NT2/D1 (cell line): ENCODE measurements at regions not wholly inside any gene's neighbourhood (a gene's known extent, or its start where the extent isn't known, plus 50 kb on each side); places are given as distances from the start of the nearest gene placed in this dataset.

Experiments used
- DNase-seq: peaks from one replicate; pipeline ENCODE4 v3.0.0-alpha.2; 2011; ENCODE audit warnings: low read depth, low spot score
- H3K27me3 ChIP-seq: 2 replicates; pipeline ENCODE4 v1.6.0; 2011; ENCODE audit warnings: mild to moderate bottlenecking; ENCODE audit not compliant: insufficient read length, insufficient read depth
- H3K36me3 ChIP-seq: 2 replicates; pipeline ENCODE4 v1.6.1; 2011; ENCODE audit warnings: mild to moderate bottlenecking, low read length, mixed read lengths; ENCODE audit not compliant: insufficient read depth, insufficient read length
- H3K4me1 ChIP-seq: 2 replicates; pipeline ENCODE4 v1.5.1; 2011; ENCODE audit not compliant: insufficient read depth, insufficient read length
- H3K4me3 ChIP-seq: 2 replicates; pipeline ENCODE4 v1.5.1; 2011; ENCODE audit warnings: low read depth; ENCODE audit not compliant: insufficient read length
- H3K9ac ChIP-seq: 2 replicates; pipeline ENCODE4 v1.6.0; 2011; ENCODE audit warnings: low read depth; ENCODE audit not compliant: insufficient read length
- H3K9me3 ChIP-seq: 2 replicates; pipeline ENCODE4 v1.5.1; 2011; ENCODE audit warnings: mild to moderate bottlenecking, low read length; ENCODE audit not compliant: insufficient read depth
- SUZ12 ChIP-seq: IDR thresholded peaks from 2 replicates; pipeline ENCODE4 v1.6.1; 2011; ENCODE audit not compliant: insufficient read length, insufficient read depth; ENCODE audit errors: extremely low read depth
- YY1 ChIP-seq: IDR thresholded peaks from 2 replicates; pipeline ENCODE4 v1.6.1; 2011; ENCODE audit not compliant: insufficient read length, insufficient read depth
- ZNF274 ChIP-seq: IDR thresholded peaks from 2 replicates; pipeline ENCODE4 v1.6.1; 2011; ENCODE audit warnings: mild to moderate bottlenecking, low read depth, low read length

- no peaks in the 10 kb centered on the region for H3K27me3 ChIP-seq
- H3K9me3 ChIP-seq = no peaks in the 10 kb centered on the region
- no peaks in the 10 kb centered on the region for H3K4me1 ChIP-seq
- H3K4me3 ChIP-seq = no peak overlapping the region
- no peak for TF ChIP-seq YY1
- no peak for TF ChIP-seq SUZ12
- no peak for TF ChIP-seq ZNF274
- no peak overlapping the region for H3K9ac ChIP-seq
- H3K36me3 ChIP-seq = no peaks in the 10 kb centered on the region
- no peak for DNase-seq
Measured at GRCh38 chr7:67947646-67948045, 951.0 kb downstream of the TYW1 start.

- no peaks in the 10 kb centered on the region for H3K9me3 ChIP-seq
- H3K4me3 ChIP-seq = no peak overlapping the region
- no peaks in the 10 kb centered on the region for H3K36me3 ChIP-seq
- no peaks in the 10 kb centered on the region for H3K4me1 ChIP-seq
- no peaks in the 10 kb centered on the region for H3K27me3 ChIP-seq
- H3K9ac ChIP-seq = no peak overlapping the region
- TF ChIP-seq YY1 (no peak), ZNF274 (no peak), SUZ12 (no peak)
- no peak for DNase-seq
Measured at GRCh38 chr7:67950321-67951083, 953.9 kb downstream of the TYW1 start.

- Histone ChIP-seq H3K27me3 (no peaks in the 10 kb centered on the region), H3K36me3 (no peaks in the 10 kb centered on the region), H3K9me3 (no peaks in the 10 kb centered on the region), H3K4me3 (no peak overlapping the region), H3K9ac (no peak overlapping the region), H3K4me1 (no peaks in the 10 kb centered on the region)
- TF ChIP-seq YY1 (no peak), ZNF274 (no peak), SUZ12 (no peak)
- DNase-seq = peak; percentile 55
Measured at GRCh38 chr7:67955061-67955460, 958.4 kb downstream of the TYW1 start.

- no peak overlapping the region for H3K9ac ChIP-seq
- DNase-seq = no peak
- no peaks in the 10 kb centered on the region for H3K9me3 ChIP-seq
Measured at GRCh38 chr7:67962863-67963262, 966.2 kb downstream of the TYW1 start.

GRCh38 chr7:67976490-67976889, 979.9 kb downstream of the TYW1 start:
- Histone ChIP-seq H3K9ac (no peak overlapping the region), H3K36me3 (no peaks in the 10 kb centered on the region), H3K4me3 (no peak overlapping the region), H3K27me3 (no peaks in the 10 kb centered on the region), H3K4me1 (no peaks in the 10 kb centered on the region), H3K9me3 (no peaks in the 10 kb centered on the region)
- DNase-seq = no peak
- TF ChIP-seq ZNF274 (no peak), YY1 (no peak), SUZ12 (no peak)

More at GRCh38 chr7:67962863-67963262, 966.2 kb downstream of the TYW1 start:
- TF ChIP-seq ZNF274 (no peak), SUZ12 (no peak)
- Histone ChIP-seq H3K27me3 (no peaks in the 10 kb centered on the region), H3K36me3 (no peaks in the 10 kb centered on the region), H3K4me1 (no peaks in the 10 kb centered on the region), H3K4me3 (no peak overlapping the region)

- Histone ChIP-seq H3K36me3 (no peaks in the 10 kb centered on the region), H3K9ac (no peak overlapping the region)
- TF ChIP-seq ZNF274 (no peak), SUZ12 (no peak), YY1 (no peak)
Measured at GRCh38 chr7:67983486-67983885, 986.9 kb downstream of the TYW1 start.

GRCh38 chr7:67984326-67984725, 987.7 kb downstream of the TYW1 start:
- TF ChIP-seq SUZ12 = no peak
- no peak for TF ChIP-seq ZNF274
- TF ChIP-seq YY1 = no peak
- H3K4me3 ChIP-seq = no peak overlapping the region

More at GRCh38 chr7:67983486-67983885, 986.9 kb downstream of the TYW1 start:
- Histone ChIP-seq H3K4me3 (no peak overlapping the region), H3K27me3 (no peaks in the 10 kb centered on the region), H3K4me1 (no peaks in the 10 kb centered on the region), H3K9me3 (no peaks in the 10 kb centered on the region)
- DNase-seq = no peak

More at GRCh38 chr7:67984326-67984725, 987.7 kb downstream of the TYW1 start:
- no peaks in the 10 kb centered on the region for H3K4me1 ChIP-seq
- DNase-seq = no peak
- no peak overlapping the region for H3K9ac ChIP-seq
- H3K27me3 ChIP-seq = no peaks in the 10 kb centered on the region
- no peaks in the 10 kb centered on the region for H3K36me3 ChIP-seq
- H3K9me3 ChIP-seq = no peaks in the 10 kb centered on the region
